SK-N-SH treated with all-trans-retinoic acid at 6 μM for 48 hours (cell line): ENCODE measurements at regions not wholly inside any gene's neighbourhood (a gene's known extent, or its start where the extent isn't known, plus 50 kb on each side); places are given as distances from the start of the nearest gene placed in this dataset.

Experiments
- ATAC-seq: fragments of 200-7000 bp; cut with Tn5 transposase; 3 replicates; pipeline ENCODE4 v1.9.1; 2020; ENCODE audit warnings: mild to moderate bottlenecking, moderate library complexity
- ARNTL ChIP-seq: fragments of 450-650 bp; formaldehyde crosslinking; IDR thresholded peaks from 2 replicates; pipeline ENCODE4 v1.5.0; 2020; ENCODE audit warnings: low read depth, mild to moderate bottlenecking, moderate library complexity, borderline replicate concordance
- BACH2 ChIP-seq: fragments of 250-450 bp; sonication (Bioruptor Pico); IDR thresholded peaks from 2 replicates; pipeline ENCODE4 v1.9.0; 2021; ENCODE audit warnings: mild to moderate bottlenecking, borderline replicate concordance
- CREB5 ChIP-seq: fragments of 250-450 bp; sonication (Bioruptor Pico); IDR thresholded peaks from 2 replicates; pipeline ENCODE4 v1.5.1; 2020; ENCODE audit warnings: low read depth, mild to moderate bottlenecking, moderate library complexity
- CSDC2 ChIP-seq: fragments of 250-450 bp; sonication (Bioruptor Pico); IDR thresholded peaks from 2 replicates; pipeline ENCODE4 v1.5.0; 2020; ENCODE audit warnings: mild to moderate bottlenecking, moderate library complexity
- CSRNP3 ChIP-seq: fragments of 250-450 bp; sonication (Bioruptor Pico); IDR thresholded peaks from 2 replicates; pipeline ENCODE4 v1.5.1; 2021; ENCODE audit warnings: mild to moderate bottlenecking, moderate library complexity
- ESRRG ChIP-seq: fragments of 250-450 bp; sonication (Bioruptor Pico); IDR thresholded peaks from 2 replicates; pipeline ENCODE4 v1.6.1; 2021; ENCODE audit warnings: mild to moderate bottlenecking
- GLIS3 ChIP-seq: fragments of 250-450 bp; sonication (Bioruptor Pico); IDR thresholded peaks from 2 replicates; pipeline ENCODE4 v1.5.0; 2020; ENCODE audit warnings: mild to moderate bottlenecking, moderate library complexity
- ISL1 ChIP-seq: fragments of 250-450 bp; sonication (Bioruptor Pico); IDR thresholded peaks from 2 replicates; pipeline ENCODE4 v2.1.2; 2022; ENCODE audit warnings: mild to moderate bottlenecking, moderate library complexity
- OSR1 ChIP-seq: fragments of 250-450 bp; sonication (Bioruptor Pico); IDR thresholded peaks from 2 replicates; pipeline ENCODE4 v1.8.0; 2022; ENCODE audit warnings: moderate library complexity, mild to moderate bottlenecking, inconsistent platforms
- PATZ1 ChIP-seq: fragments of 250-450 bp; sonication (Bioruptor Pico); IDR thresholded peaks from 2 replicates; pipeline ENCODE4 v1.8.0; 2020; ENCODE audit warnings: mild to moderate bottlenecking, moderate library complexity, borderline replicate concordance
- POU6F1 ChIP-seq: fragments of 250-450 bp; sonication (Bioruptor Pico); IDR thresholded peaks from 2 replicates; pipeline ENCODE4 v1.8.0; 2021; ENCODE audit warnings: low read depth, mild to moderate bottlenecking, moderate library complexity, borderline replicate concordance
- RARB ChIP-seq: fragments of 250-450 bp; sonication (Bioruptor Pico); IDR thresholded peaks from 2 replicates; pipeline ENCODE4 v1.8.0; 2021; ENCODE audit warnings: mild to moderate bottlenecking, moderate library complexity
- SNAI2 ChIP-seq: fragments of 250-450 bp; sonication (Bioruptor Pico); IDR thresholded peaks from 2 replicates; pipeline ENCODE4 v1.5.0; 2020; ENCODE audit warnings: mild to moderate bottlenecking, moderate library complexity
- TCF4 ChIP-seq: fragments of 250-450 bp; sonication (Bioruptor Pico); IDR thresholded peaks from 2 replicates; pipeline ENCODE4 v1.8.0; 2021; ENCODE audit warnings: mild to moderate bottlenecking, moderate library complexity, borderline replicate concordance
- TSHZ2 ChIP-seq: fragments of 250-450 bp; sonication (Bioruptor Pico); IDR thresholded peaks from 2 replicates; pipeline ENCODE4 v1.5.0; 2020; ENCODE audit warnings: mild to moderate bottlenecking, moderate library complexity
- ZC3H10 ChIP-seq: fragments of 250-450 bp; sonication (Bioruptor Pico); IDR thresholded peaks from 2 replicates; pipeline ENCODE4 v1.5.1; 2021; ENCODE audit warnings: mild to moderate bottlenecking, moderate library complexity
- ZFP3 ChIP-seq: fragments of 250-450 bp; sonication (Bioruptor Pico); IDR thresholded peaks from 2 replicates; pipeline ENCODE4 v1.5.0; 2020; ENCODE audit warnings: mild to moderate bottlenecking, moderate library complexity
- ZFP30 ChIP-seq: fragments of 450-650 bp; formaldehyde crosslinking; IDR thresholded peaks from 2 replicates; pipeline ENCODE4 v1.5.0; 2022; ENCODE audit warnings: mild to moderate bottlenecking, moderate library complexity
- ZNF565 ChIP-seq: fragments of 450-650 bp; formaldehyde crosslinking; conservative IDR thresholded peaks from 2 replicates; pipeline ENCODE4 v1.5.0; 2020; ENCODE audit warnings: low read depth, mild to moderate bottlenecking, moderate library complexity
- ZNF70 ChIP-seq: fragments of 450-650 bp; formaldehyde crosslinking; IDR thresholded peaks from 2 replicates; pipeline ENCODE4 v1.5.0; 2020; ENCODE audit warnings: mild to moderate bottlenecking, moderate library complexity
- ZNF8 ChIP-seq: fragments of 450-650 bp; formaldehyde crosslinking; IDR thresholded peaks from 2 replicates; pipeline ENCODE4 v1.5.0; 2020; ENCODE audit warnings: mild to moderate bottlenecking, moderate library complexity

GRCh38 chr6:148247386-148248063 lies 95.1 kb upstream of the SASH1 start:
- TF ChIP-seq ZFP30 (CRISPR knock-in tag) (no peak), PATZ1 (CRISPR knock-in tag) (no peak), ZNF565 (no peak), RARB (no peak), ARNTL (CRISPR knock-in tag) (no peak), SNAI2 (CRISPR knock-in tag) (no peak), OSR1 (CRISPR knock-in tag) (no peak), CREB5 (CRISPR knock-in tag) (no peak), TSHZ2 (CRISPR knock-in tag) (no peak), ZNF70 (CRISPR knock-in tag) (no peak), ISL1 (no peak), CSDC2 (CRISPR knock-in tag) (no peak), GLIS3 (CRISPR knock-in tag) (no peak), ZC3H10 (CRISPR knock-in tag) (no peak), ZFP3 (CRISPR knock-in tag) (no peak), ZNF8 (CRISPR knock-in tag) (no peak)
- no peak for ATAC-seq

GRCh38 chr6:148249160-148249559 lies 93.5 kb upstream of the SASH1 start:
- ATAC-seq = no peak
- no peak for TF ChIP-seq ZC3H10 (CRISPR knock-in tag)
- no peak for TF ChIP-seq TCF4
- TF ChIP-seq ZNF565 = no peak
- TF ChIP-seq CSRNP3 = no peak
- no peak for TF ChIP-seq ZNF70 (CRISPR knock-in tag)
- no peak for TF ChIP-seq BACH2 (CRISPR knock-in tag)
- no peak for TF ChIP-seq ESRRG (CRISPR knock-in tag)
- no peak for TF ChIP-seq GLIS3 (CRISPR knock-in tag)
- no peak for TF ChIP-seq CREB5 (CRISPR knock-in tag)
- no peak for TF ChIP-seq CSDC2 (CRISPR knock-in tag)
- TF ChIP-seq POU6F1 = no peak
- TF ChIP-seq, all 23 proteins: peak for 0
